ENCODE measurements at regions not wholly inside any gene's neighbourhood (a gene's known extent, or its start where the extent isn't known, plus 50 kb on each side); places are given as distances from the start of the nearest gene placed in this dataset.

DNA sequence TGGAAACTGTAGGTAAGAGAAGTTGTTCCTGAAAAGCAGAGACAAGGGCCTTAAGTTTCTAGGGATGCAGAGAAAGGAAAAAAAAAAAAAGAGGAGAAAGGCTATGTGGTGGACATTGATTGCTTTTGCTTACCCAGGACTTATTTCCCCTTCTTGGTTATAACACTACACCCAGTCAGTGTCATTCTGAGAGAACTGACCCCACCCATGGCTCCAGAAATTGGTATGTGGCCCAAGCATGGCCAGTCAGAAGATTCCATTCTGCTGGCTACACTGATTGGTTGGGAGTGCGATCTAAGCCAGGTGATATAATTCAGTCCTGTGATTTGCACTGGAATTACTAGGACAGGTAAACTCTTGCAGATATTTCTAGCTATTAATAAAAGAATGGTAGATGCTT, 62.2 kb upstream of the EXOC4 start:
- H3K27ac Mint-ChIP-seq: no peak overlapping the region
- no peaks in the 10 kb centered on the region for H3K4me1 Mint-ChIP-seq
- H2AFZ ChIP-seq (ENCODE audit: insufficient read depth, low read depth, low read length, poor library complexity, severe bottlenecking): no peak overlapping the region
- H3K27me3 ChIP-seq (ENCODE audit: control insufficient read depth in 2 of 2, insufficient read depth in 2 of 2, low read length in 2 of 2): no peaks in the 10 kb centered on the region
- H3K79me2 ChIP-seq (ENCODE audit: insufficient read depth, low read length): no peaks in the 10 kb centered on the region
- DNase-seq: no peak
- peaks cover 0 to 21% of the 10 kb centered on the region in 2 donors for H3K9me3 ChIP-seq (replicated peaks in 1 of 2; ENCODE audit: control insufficient read depth in 1 of 2, insufficient read depth in 1 of 2, low read length in 2 of 2)
- intact Hi-C loops (cut with micrococcal nuclease): no loop called here
- H3K9ac ChIP-seq (ENCODE audit: insufficient read depth, low read length, poor library complexity, severe bottlenecking): no peak overlapping the region
- H3K36me3 ChIP-seq (replicated peaks in 1 of 2; ENCODE audit: control insufficient read depth in 1 of 2, insufficient read depth in 2 of 2, low read length in 2 of 2): no peaks in the 10 kb centered on the region
- no peak overlapping the region for H3K27ac ChIP-seq (ENCODE audit: low read depth in 1 of 2, low read length in 2 of 2)
- no peaks in the 10 kb centered on the region for H3K36me3 Mint-ChIP-seq
- no peak overlapping the region for H3K4me3 ChIP-seq (replicated peaks in 1 of 3; ENCODE audit: low read depth in 2 of 3, low read length in 3 of 3)
- H3K4me2 ChIP-seq (replicated peaks; ENCODE audit: extremely low read depth, low read length, poor library complexity, severe bottlenecking): no peak overlapping the region
- H3K27me3 Mint-ChIP-seq (ENCODE audit: low read depth in 3 of 3): peaks cover 2 to 4% (median 2%) of the 10 kb centered on the region in 3 donors
- H3K9me3 Mint-ChIP-seq: peaks cover 4 to 15% (median 5%) of the 10 kb centered on the region in 7 donors
- no peaks in the 10 kb centered on the region for H4K20me1 ChIP-seq (ENCODE audit: insufficient read depth, low read length)
- TF ChIP-seq, protein P1, sequence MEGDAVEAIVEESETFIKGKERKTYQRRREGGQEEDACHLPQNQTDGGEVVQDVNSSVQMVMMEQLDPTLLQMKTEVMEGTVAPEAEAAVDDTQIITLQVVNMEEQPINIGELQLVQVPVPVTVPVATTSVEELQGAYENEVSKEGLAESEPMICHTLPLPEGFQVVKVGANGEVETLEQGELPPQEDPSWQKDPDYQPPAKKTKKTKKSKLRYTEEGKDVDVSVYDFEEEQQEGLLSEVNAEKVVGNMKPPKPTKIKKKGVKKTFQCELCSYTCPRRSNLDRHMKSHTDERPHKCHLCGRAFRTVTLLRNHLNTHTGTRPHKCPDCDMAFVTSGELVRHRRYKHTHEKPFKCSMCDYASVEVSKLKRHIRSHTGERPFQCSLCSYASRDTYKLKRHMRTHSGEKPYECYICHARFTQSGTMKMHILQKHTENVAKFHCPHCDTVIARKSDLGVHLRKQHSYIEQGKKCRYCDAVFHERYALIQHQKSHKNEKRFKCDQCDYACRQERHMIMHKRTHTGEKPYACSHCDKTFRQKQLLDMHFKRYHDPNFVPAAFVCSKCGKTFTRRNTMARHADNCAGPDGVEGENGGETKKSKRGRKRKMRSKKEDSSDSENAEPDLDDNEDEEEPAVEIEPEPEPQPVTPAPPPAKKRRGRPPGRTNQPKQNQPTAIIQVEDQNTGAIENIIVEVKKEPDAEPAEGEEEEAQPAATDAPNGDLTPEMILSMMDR (IDR thresholded peaks at IDR 0.05): no peak
- no peaks in the 10 kb centered on the region for H3K4me1 ChIP-seq (ENCODE audit: control insufficient read depth in 1 of 2, insufficient read depth in 2 of 2, low read length in 2 of 2)
- WGBS (ENCODE audit: insufficient coverage): no CpG with 5 or more reads among the region's 1 CpG
- no peak overlapping the region for H3K4me3 Mint-ChIP-seq

DNA sequence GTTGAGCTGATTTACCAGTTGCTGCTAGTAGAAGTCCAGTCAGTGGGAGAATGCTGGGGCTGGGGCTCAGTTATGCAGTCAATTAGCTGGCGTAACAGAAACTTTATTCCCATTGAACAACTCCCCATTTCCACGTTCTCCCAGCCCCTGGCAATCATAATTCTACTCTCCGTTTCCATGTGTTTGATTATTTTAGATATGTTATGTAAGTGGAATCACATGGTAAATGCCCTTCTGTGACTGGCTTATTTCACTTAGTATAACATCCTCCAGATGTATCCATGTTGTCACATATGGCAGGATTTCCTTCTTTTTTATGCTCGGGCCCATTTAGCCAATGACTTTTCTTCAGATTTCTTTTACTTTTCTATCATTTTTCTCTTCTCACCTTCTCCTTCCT, 61.1 kb upstream of the EXOC4 start:
- Histone ChIP-seq H3K79me2 (ENCODE audit: insufficient read depth, low read length) (no peaks in the 10 kb centered on the region), H3K4me2 (replicated peaks; ENCODE audit: extremely low read depth, low read length, poor library complexity, severe bottlenecking) (no peak overlapping the region), H2AFZ (ENCODE audit: insufficient read depth, low read depth, low read length, poor library complexity, severe bottlenecking) (no peak overlapping the region), H3K4me3 (replicated peaks in 1 of 3; ENCODE audit: low read depth in 2 of 3, low read length in 3 of 3) (no peak overlapping the region), H3K27ac (ENCODE audit: low read depth in 1 of 2, low read length in 2 of 2) (no peak overlapping the region), H3K27me3 (ENCODE audit: control insufficient read depth in 2 of 2, insufficient read depth in 2 of 2, low read length in 2 of 2) (no peaks in the 10 kb centered on the region), H3K4me1 (ENCODE audit: control insufficient read depth in 1 of 2, insufficient read depth in 2 of 2, low read length in 2 of 2) (no peaks in the 10 kb centered on the region), H3K9ac (ENCODE audit: insufficient read depth, low read length, poor library complexity, severe bottlenecking) (no peak overlapping the region), H3K9me3 (replicated peaks in 1 of 2; ENCODE audit: control insufficient read depth in 1 of 2, insufficient read depth in 1 of 2, low read length in 2 of 2) (peaks cover 0 to 21% of the 10 kb centered on the region in 2 donors), H4K20me1 (ENCODE audit: insufficient read depth, low read length) (no peaks in the 10 kb centered on the region), H3K36me3 (replicated peaks in 1 of 2; ENCODE audit: control insufficient read depth in 1 of 2, insufficient read depth in 2 of 2, low read length in 2 of 2) (no peaks in the 10 kb centered on the region)
- no peak overlapping the region for H3K27ac Mint-ChIP-seq
- WGBS (ENCODE audit: insufficient coverage): no CpG with 5 or more reads among the region's 4 CpGs
- H3K27me3 Mint-ChIP-seq (ENCODE audit: low read depth in 3 of 3): peaks cover 2 to 3% (median 3%) of the 10 kb centered on the region in 3 donors
- H3K9me3 Mint-ChIP-seq: peaks cover 4 to 15% (median 5%) of the 10 kb centered on the region in 7 donors
- intact Hi-C loops (cut with micrococcal nuclease): no loop called here
- TF ChIP-seq, protein P1 (IDR thresholded peaks at IDR 0.05): no peak
- no peaks in the 10 kb centered on the region for H3K4me1 Mint-ChIP-seq
- H3K36me3 Mint-ChIP-seq: no peaks in the 10 kb centered on the region
- H3K4me3 Mint-ChIP-seq: no peak overlapping the region
- DNase-seq: no peak
